SU-DHL-6 (cell line): ENCODE measurements at regions not wholly inside any gene's neighbourhood (a gene's known extent, or its start where the extent isn't known, plus 50 kb on each side); places are given as distances from the start of the nearest gene placed in this dataset.
"Not testable (repeated sequence)": the region's sequence is repeated elsewhere in the genome, so short reads cannot be mapped to it uniquely, and the experiment has no call there.

Experiments
- H2AFZ ChIP-seq: fragments of 200-600 bp; sonication (generic); 2 replicates; pipeline ENCODE4 v1.6.1; 2014; ENCODE audit warnings: low read depth, mild to moderate bottlenecking, moderate library complexity, mixed read lengths, antibody characterized with exemption, low read length; ENCODE audit not compliant: severe bottlenecking
- H3F3A ChIP-seq: fragments of 200-600 bp; shearing (Covaris generic); 2 replicates; pipeline ENCODE4 v1.6.0; 2016; ENCODE audit warnings: antibody characterized with exemption, mild to moderate bottlenecking; ENCODE audit not compliant: insufficient read depth
- H3K27ac ChIP-seq: fragments of 200-600 bp; sonication (generic); 2 replicates; pipeline ENCODE4 v1.5.1; 2016; ENCODE audit warnings: low read depth, mild to moderate bottlenecking, low read length, moderate library complexity, mixed read lengths
- H3K27me3 ChIP-seq: fragments of 200-600 bp; sonication (generic), shearing (Covaris generic); 2 replicates; pipeline ENCODE4 v1.6.0; 2014; ENCODE audit warnings: mild to moderate bottlenecking, low read length
- H3K36me3 ChIP-seq: fragments of 200-600 bp; sonication (generic); 2 replicates; pipeline ENCODE4 v1.6.1; 2014; ENCODE audit warnings: mild to moderate bottlenecking, low read length, mixed read lengths
- H3K4me2 ChIP-seq: fragments of 300-600, 200-600 bp; shearing (Covaris generic), sonication (generic); 2 replicates; pipeline ENCODE4 v1.6.0; 2014; ENCODE audit warnings: low read length, low read depth, mild to moderate bottlenecking; ENCODE audit not compliant: poor library complexity, severe bottlenecking
- H3K4me3 ChIP-seq: fragments of 200-600 bp; sonication (generic); 2 replicates; pipeline ENCODE4 v1.5.1; 2014; ENCODE audit warnings: antibody characterized with exemption, low read length, mild to moderate bottlenecking, mixed read lengths; ENCODE audit not compliant: insufficient read depth, poor library complexity, severe bottlenecking
- H3K79me2 ChIP-seq: fragments of 200-600 bp; sonication (generic); 2 replicates; pipeline ENCODE4 v1.6.1; 2014; ENCODE audit warnings: mild to moderate bottlenecking, low read length, moderate library complexity; ENCODE audit not compliant: insufficient read depth
- H3K9ac ChIP-seq: fragments of 200-600 bp; sonication (generic); 2 replicates; pipeline ENCODE4 v1.7.0; 2014; ENCODE audit warnings: mild to moderate bottlenecking, low read length
- H3K9me2 ChIP-seq: fragments of 200-600 bp; sonication (generic); replicated peaks from 2 replicates; pipeline ENCODE4 v1.6.1; 2014; ENCODE audit warnings: low read length; ENCODE audit not compliant: insufficient read depth
- H3K9me3 ChIP-seq: fragments of 200-600 bp; sonication (generic); 2 replicates; pipeline ENCODE4 v1.6.1; 2014; ENCODE audit warnings: low read length, mixed read lengths; ENCODE audit not compliant: insufficient read depth
- H4K20me1 ChIP-seq: fragments of 200-600 bp; sonication (generic); 2 replicates; pipeline ENCODE4 v1.6.1; 2014; ENCODE audit warnings: low read depth, mild to moderate bottlenecking, antibody characterized with exemption, low read length, moderate library complexity, mixed read lengths
- CTCF ChIP-seq: fragments of 200-600 bp; sonication (generic); IDR thresholded peaks from one replicate; pipeline ENCODE4 v1.5.1; 2017; ENCODE audit warnings: antibody characterized with exemption, mild to moderate bottlenecking, low read length, moderate library complexity; ENCODE audit not compliant: insufficient read depth, poor library complexity, severe bottlenecking
- EZH2phosphoT487 ChIP-seq: fragments of 200-600 bp; sonication (generic), shearing (Covaris generic); conservative IDR thresholded peaks from 2 replicates; pipeline ENCODE4 v1.6.1; 2018; ENCODE audit warnings: mild to moderate bottlenecking, antibody characterized with exemption, low read length, moderate library complexity, mixed read lengths

- no peak overlapping the region for H3K9ac ChIP-seq
- H4K20me1 ChIP-seq, result no peaks in the 10 kb centered on the region
- no peaks in the 10 kb centered on the region for H3K79me2 ChIP-seq
- no peaks in the 10 kb centered on the region for H3F3A ChIP-seq
- no peaks in the 10 kb centered on the region for H3K9me2 ChIP-seq
- H3K36me3 ChIP-seq, result no peaks in the 10 kb centered on the region
- no peak overlapping the region for H3K4me3 ChIP-seq
- no peak overlapping the region for H3K4me2 ChIP-seq
- TF ChIP-seq CTCF, result no peak
- no peak for TF ChIP-seq EZH2phosphoT487
- H3K9me3 ChIP-seq, result no peaks in the 10 kb centered on the region
- H2AFZ ChIP-seq, result no peak overlapping the region
- H3K27ac ChIP-seq, result no peak overlapping the region
- H3K27me3 ChIP-seq, result no peaks in the 10 kb centered on the region
Measured at GRCh38 chr5:92633176-92633575, 947.8 kb downstream of the NR2F1-AS1 start.

- H3F3A ChIP-seq, H3K27ac ChIP-seq, H3K36me3 ChIP-seq, H3K4me2 ChIP-seq, H3K9me2 ChIP-seq, H3K9ac ChIP-seq, H3K27me3 ChIP-seq, H3K9me3 ChIP-seq, H3K79me2 ChIP-seq, H3K4me3 ChIP-seq, H2AFZ ChIP-seq, H4K20me1 ChIP-seq: not testable (repeated sequence)
Measured at GRCh38 chr5:92631237-92631701, 949.8 kb downstream of the NR2F1-AS1 start.

- Histone ChIP-seq H3K9ac (no peak overlapping the region), H3F3A (no peaks in the 10 kb centered on the region), H3K27ac (no peak overlapping the region), H2AFZ (no peak overlapping the region), H3K9me2 (no peaks in the 10 kb centered on the region), H3K4me2 (no peak overlapping the region), H3K27me3 (no peaks in the 10 kb centered on the region), H3K36me3 (no peaks in the 10 kb centered on the region), H3K79me2 (no peaks in the 10 kb centered on the region), H4K20me1 (no peaks in the 10 kb centered on the region), H3K9me3 (no peaks in the 10 kb centered on the region), H3K4me3 (no peak overlapping the region)
- no peak for TF ChIP-seq CTCF
- TF ChIP-seq EZH2phosphoT487, result no peak
Measured at GRCh38 chr5:92629574-92629973, 951.4 kb downstream of the NR2F1-AS1 start.

GRCh38 chr5:92629000-92629399 lies 952.0 kb downstream of the NR2F1-AS1 start:
- Histone ChIP-seq H3K9me2 (no peaks in the 10 kb centered on the region), H3K36me3 (no peaks in the 10 kb centered on the region), H3K4me2 (no peak overlapping the region), H4K20me1 (no peaks in the 10 kb centered on the region), H3K4me3 (no peak overlapping the region), H3K9ac (no peak overlapping the region), H3K9me3 (no peaks in the 10 kb centered on the region), H3K79me2 (no peaks in the 10 kb centered on the region), H3K27ac (no peak overlapping the region), H3F3A (no peaks in the 10 kb centered on the region), H3K27me3 (no peaks in the 10 kb centered on the region), H2AFZ (no peak overlapping the region)
- TF ChIP-seq CTCF (no peak), EZH2phosphoT487 (no peak)
